Chondrocyte (in vitro differentiated cells): ENCODE measurements at regions not wholly inside any gene's neighbourhood (a gene's known extent, or its start where the extent isn't known, plus 50 kb on each side); places are given as distances from the start of the nearest gene placed in this dataset.

ENCODE experiments used
- DNase-seq: peaks from one replicate; pipeline ENCODE4 v3.0.0; 2021; ENCODE audit warnings: mixed read lengths, low spot score
- H3K27ac Mint-ChIP-seq: one replicate; pipeline ENCODE4 v1.8.0; 2021; ENCODE audit warnings: mild to moderate bottlenecking, moderate library complexity, mixed read lengths; ENCODE audit not compliant: unreplicated experiment
- H3K27me3 Mint-ChIP-seq: 2 replicates; pipeline ENCODE4 v1.8.0; 2021; ENCODE audit warnings: low read depth, mixed read lengths
- H3K36me3 Mint-ChIP-seq: 2 replicates; pipeline ENCODE4 v1.8.0; 2021; ENCODE audit warnings: low read depth, mixed read lengths
- H3K4me1 Mint-ChIP-seq: 2 replicates; pipeline ENCODE4 v1.8.0; 2021; ENCODE audit warnings: low read depth, mild to moderate bottlenecking, mixed read lengths
- H3K4me3 Mint-ChIP-seq: one replicate; pipeline ENCODE4 v1.8.0; 2021; ENCODE audit warnings: mild to moderate bottlenecking, moderate library complexity, mixed read lengths; ENCODE audit not compliant: unreplicated experiment
- H3K9me3 Mint-ChIP-seq: 2 replicates; pipeline ENCODE4 v1.8.0; 2021; ENCODE audit warnings: low read depth, mixed read lengths
- TF ChIP-seq, protein P1 (sequence below): fragments of 200-600 bp; sonication (generic); IDR thresholded peaks from 2 replicates; pipeline ENCODE4 v1.5.0; 2021; ENCODE audit warnings: antibody characterized with exemption, mild to moderate bottlenecking, moderate library complexity

DNA sequence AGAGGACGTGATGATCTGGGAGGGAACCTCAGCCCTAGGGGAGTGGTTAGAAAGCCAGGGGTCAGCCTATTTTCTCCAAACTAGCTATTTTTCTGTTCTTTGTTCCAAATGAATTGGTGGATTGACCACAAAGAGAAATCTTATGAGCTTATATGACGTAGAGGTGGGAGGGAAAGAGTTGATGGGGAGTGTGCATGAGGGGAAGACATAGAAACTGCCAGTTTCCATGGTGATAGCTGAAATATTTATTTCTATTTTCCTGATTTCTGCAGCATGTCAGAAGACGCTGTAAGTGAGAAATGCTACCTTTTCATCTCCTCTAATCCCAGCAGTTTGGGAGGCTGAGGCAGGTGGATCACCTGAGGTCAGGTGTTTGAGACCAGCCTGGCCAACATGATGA lies 51.4 kb upstream of the CISTR start:
- DNase-seq, result no peak
- TF ChIP-seq, protein P1, sequence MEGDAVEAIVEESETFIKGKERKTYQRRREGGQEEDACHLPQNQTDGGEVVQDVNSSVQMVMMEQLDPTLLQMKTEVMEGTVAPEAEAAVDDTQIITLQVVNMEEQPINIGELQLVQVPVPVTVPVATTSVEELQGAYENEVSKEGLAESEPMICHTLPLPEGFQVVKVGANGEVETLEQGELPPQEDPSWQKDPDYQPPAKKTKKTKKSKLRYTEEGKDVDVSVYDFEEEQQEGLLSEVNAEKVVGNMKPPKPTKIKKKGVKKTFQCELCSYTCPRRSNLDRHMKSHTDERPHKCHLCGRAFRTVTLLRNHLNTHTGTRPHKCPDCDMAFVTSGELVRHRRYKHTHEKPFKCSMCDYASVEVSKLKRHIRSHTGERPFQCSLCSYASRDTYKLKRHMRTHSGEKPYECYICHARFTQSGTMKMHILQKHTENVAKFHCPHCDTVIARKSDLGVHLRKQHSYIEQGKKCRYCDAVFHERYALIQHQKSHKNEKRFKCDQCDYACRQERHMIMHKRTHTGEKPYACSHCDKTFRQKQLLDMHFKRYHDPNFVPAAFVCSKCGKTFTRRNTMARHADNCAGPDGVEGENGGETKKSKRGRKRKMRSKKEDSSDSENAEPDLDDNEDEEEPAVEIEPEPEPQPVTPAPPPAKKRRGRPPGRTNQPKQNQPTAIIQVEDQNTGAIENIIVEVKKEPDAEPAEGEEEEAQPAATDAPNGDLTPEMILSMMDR, result no peak
- H3K9me3 Mint-ChIP-seq, result no peaks in the 10 kb centered on the region
- no peaks in the 10 kb centered on the region for H3K4me1 Mint-ChIP-seq
- H3K36me3 Mint-ChIP-seq, result no peaks in the 10 kb centered on the region
- no peak overlapping the region for H3K4me3 Mint-ChIP-seq
- no peak overlapping the region for H3K27ac Mint-ChIP-seq
- peaks cover 63% of the 10 kb centered on the region for H3K27me3 Mint-ChIP-seq

DNA sequence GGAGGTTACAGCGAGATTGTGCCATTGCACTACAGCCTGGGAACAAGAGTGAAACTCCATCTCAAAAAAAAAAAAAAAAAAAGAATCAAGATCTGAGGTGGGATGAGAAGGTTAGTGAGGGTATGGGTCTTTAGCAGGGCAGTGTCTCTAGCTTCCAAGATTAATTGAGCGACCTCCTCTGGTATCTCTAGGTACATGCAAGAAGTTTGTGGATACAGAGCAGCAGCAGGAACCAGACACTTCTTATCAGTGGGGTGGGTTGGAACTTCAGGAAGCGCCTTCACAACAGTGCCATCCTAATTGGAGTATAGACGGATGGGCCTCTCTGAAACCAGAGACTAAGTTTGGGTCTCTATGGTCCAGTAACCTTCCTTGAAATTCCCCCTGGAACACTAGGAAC lies 51.9 kb upstream of the CISTR start:
- Mint-ChIP-seq H3K4me1 (no peaks in the 10 kb centered on the region), H3K27me3 (peaks cover 60% of the 10 kb centered on the region), H3K36me3 (no peaks in the 10 kb centered on the region), H3K9me3 (no peaks in the 10 kb centered on the region), H3K27ac (no peak overlapping the region), H3K4me3 (no peak overlapping the region)
- TF ChIP-seq, protein P1, result no peak
- DNase-seq, result no peak

DNA sequence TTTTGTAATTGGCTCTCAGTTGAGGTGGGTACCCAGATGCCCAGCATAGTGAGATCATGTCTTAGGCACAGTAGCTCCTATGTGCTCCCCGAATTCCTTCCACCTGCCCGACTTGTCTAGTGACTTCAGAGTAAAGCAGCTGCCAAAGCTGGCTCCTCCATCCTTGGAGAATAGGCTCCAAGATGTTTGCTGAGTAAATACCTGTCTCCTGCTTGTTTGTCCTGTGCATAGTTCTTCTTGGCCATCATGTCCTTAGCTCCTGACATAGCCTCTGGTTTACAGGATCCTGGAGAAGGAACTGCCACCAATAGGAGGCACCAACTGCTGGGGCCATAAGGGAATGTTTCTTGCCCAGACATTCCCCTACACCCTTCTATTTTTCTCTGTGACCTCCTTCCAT lies 52.6 kb upstream of the CISTR start:
- Mint-ChIP-seq H3K36me3 (no peaks in the 10 kb centered on the region), H3K9me3 (no peaks in the 10 kb centered on the region), H3K27ac (no peak overlapping the region), H3K4me3 (no peak overlapping the region), H3K27me3 (peaks cover 52% of the 10 kb centered on the region), H3K4me1 (no peaks in the 10 kb centered on the region)
- TF ChIP-seq, protein P1, result no peak
- no peak for DNase-seq

DNA sequence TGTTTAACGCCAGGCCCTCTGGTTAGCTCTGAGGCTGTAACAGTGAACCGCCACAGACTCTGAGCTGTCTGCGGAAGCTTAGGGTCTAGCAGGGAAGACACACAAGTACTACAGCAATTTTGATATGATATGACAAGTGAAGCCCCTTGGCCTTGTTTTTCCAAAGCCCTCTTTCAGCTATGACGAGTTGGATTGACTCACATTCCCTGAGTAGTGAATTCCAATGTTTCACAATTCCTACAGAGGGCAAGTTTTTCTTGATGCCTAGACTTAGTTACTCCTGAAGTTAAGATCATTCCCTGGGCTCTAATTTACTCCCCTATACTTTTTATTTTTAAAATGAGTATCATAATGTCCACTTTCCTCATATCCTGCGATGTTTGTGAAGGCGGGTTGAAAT lies 53.3 kb upstream of the CISTR start:
- Mint-ChIP-seq H3K4me3 (no peak overlapping the region), H3K4me1 (no peaks in the 10 kb centered on the region), H3K27ac (no peak overlapping the region), H3K27me3 (peaks cover 52% of the 10 kb centered on the region), H3K36me3 (no peaks in the 10 kb centered on the region), H3K9me3 (no peaks in the 10 kb centered on the region)
- DNase-seq, result no peak
- TF ChIP-seq, protein P1, result no peak

DNA sequence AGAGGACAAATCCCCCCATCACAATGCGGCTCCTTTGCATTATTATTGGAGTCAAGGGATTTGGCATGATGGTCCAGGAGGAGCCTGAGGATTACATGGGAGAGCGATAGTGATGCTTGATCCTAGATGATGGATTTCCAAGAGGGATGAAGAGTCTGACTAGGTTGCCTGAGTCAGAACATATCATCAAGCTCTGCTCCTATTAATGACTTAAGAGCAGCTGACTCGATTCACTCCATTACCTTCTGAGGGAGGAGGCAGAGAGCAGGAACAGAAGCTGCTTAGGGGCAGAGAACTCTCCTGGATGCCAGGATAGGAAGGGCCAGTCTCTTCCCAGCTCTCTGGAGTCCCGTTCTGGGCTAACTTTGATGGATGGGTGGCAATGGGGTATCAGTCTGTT lies 54.0 kb upstream of the CISTR start:
- Mint-ChIP-seq H3K27me3 (peaks cover 49% of the 10 kb centered on the region), H3K36me3 (no peaks in the 10 kb centered on the region), H3K4me1 (no peaks in the 10 kb centered on the region), H3K27ac (no peak overlapping the region), H3K9me3 (no peaks in the 10 kb centered on the region), H3K4me3 (no peak overlapping the region)
- TF ChIP-seq, protein P1, result no peak
- no peak for DNase-seq
